Ammon's horn (tissue), 1 donor: ENCODE measurements at regions not wholly inside any gene's neighbourhood (a gene's known extent, or its start where the extent isn't known, plus 50 kb on each side); places are given as distances from the start of the nearest gene placed in this dataset.
"Not testable (repeated sequence)": the region's sequence is repeated elsewhere in the genome, so short reads cannot be mapped to it uniquely, and the experiment has no call there.

ENCODE experiments used
- DNase-seq: peaks from one replicate; pipeline ENCODE4 v3.0.0-alpha.2; 2016; ENCODE audit warnings: low spot score

GRCh38 chr14:23898359-23898758, 55.2 kb upstream of the DHRS4 start:
- not testable (repeated sequence) for DNase-seq

DNA sequence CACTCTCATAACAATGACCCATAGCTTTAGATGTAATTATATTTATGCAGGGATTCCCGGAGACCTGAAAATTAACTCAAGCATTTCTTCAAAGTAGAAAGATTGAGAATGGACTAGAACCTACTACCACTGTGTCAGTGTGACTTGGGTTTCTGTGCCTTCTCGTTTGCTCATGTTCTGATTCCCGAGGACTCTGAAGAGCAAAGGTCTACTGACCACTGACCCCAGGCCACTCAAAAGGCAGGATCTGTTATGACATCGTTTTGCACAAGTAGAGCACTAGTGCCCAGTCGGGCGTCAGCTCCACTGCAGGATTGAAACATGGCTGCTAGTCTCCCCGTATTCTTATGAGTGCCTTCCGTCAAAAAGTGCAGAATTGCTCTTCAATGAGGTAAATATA, 53.8 kb upstream of the DHRS4 start:
- no peak for DNase-seq

DNA sequence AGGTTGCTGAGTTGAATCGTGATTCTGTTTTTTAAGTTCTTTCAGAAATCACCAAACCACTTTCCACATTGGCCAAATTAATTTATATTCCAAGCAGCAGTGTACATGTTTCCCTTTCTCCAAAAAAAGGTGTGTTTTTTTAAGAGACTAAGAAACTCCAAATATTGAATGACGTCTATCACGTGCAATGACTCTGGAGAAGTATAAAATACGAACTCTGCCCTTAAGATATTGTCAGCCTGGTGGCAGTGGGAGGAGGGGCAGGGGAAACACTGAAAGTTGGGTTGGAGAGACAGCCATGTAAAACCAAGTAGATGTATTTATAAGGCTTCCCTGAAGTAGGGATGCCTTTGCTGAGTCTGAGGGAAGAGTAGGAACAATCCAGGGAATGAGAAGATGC, 50.1 kb upstream of the DHRS4 start:
- no peak for DNase-seq
